Neural progenitor cell (in vitro differentiated cells): ENCODE measurements at regions not wholly inside any gene's neighbourhood (a gene's known extent, or its start where the extent isn't known, plus 50 kb on each side); places are given as distances from the start of the nearest gene placed in this dataset.

Source experiments
- CTCF ChIP-seq: fragments of 200-600 bp; sonication (generic); IDR thresholded peaks from 2 replicates; pipeline ENCODE4 v1.5.1; 2017; ENCODE audit warnings: antibody characterized with exemption, mild to moderate bottlenecking
- EZH2phosphoT487 ChIP-seq: fragments of 200-600 bp; sonication (generic); IDR thresholded peaks from 2 replicates; pipeline ENCODE4 v1.6.1; 2017; ENCODE audit warnings: antibody characterized with exemption

GRCh38 chr12:113546916-113547863, 75.5 kb upstream of the LHX5 start:
- TF ChIP-seq CTCF (no peak), EZH2phosphoT487 (no peak)
